Caco-2 (cell line): ENCODE measurements at regions not wholly inside any gene's neighbourhood (a gene's known extent, or its start where the extent isn't known, plus 50 kb on each side); places are given as distances from the start of the nearest gene placed in this dataset.

ENCODE experiments used
- BruUV-seq: library from RNA; stranded (reverse); fragments of 400-500 nt; replicated peaks from 2 replicates; lab custom pipeline; 2021; lab: Mats Ljungman, UMichigan
- CTCF ChIA-PET: fragments of 300-600 bp; sonication (Branson Sonifier 250); formaldehyde crosslinking; loops from one replicate; lab custom pipeline; 2022; ENCODE audit warnings: antibody characterized with exemption; lab: Charles Lee
- POLR2A ChIA-PET: fragments of 300-600 bp; sonication (Branson Sonifier 250); formaldehyde crosslinking; loops from one replicate; lab custom pipeline; 2022; ENCODE audit warnings: antibody characterized with exemption; lab: Charles Lee
- DNase-seq, 2 experiments: peaks; one replicate each; pipeline versions ENCODE4 v3.0.0 to v3.0.0-alpha.2; 2020 to 2022
- H3K27me3 ChIP-seq: replicated peaks from 2 replicates; pipeline ENCODE4 v1.6.0; 2011; ENCODE audit warnings: low read length; ENCODE audit not compliant: control insufficient read depth, insufficient read depth
- H3K36me3 ChIP-seq: 2 replicates; pipeline ENCODE4 v1.5.1; 2011; ENCODE audit warnings: low read length; ENCODE audit not compliant: control insufficient read depth, insufficient read depth
- H3K4me1 ChIP-seq: fragments of 250-450 bp; sonication (Bioruptor Pico); 2 replicates; pipeline ENCODE4 v1.5.1; 2020; ENCODE audit warnings: mild to moderate bottlenecking
- H3K4me3 ChIP-seq: 2 replicates; pipeline ENCODE4 v1.5.1; 2011; ENCODE audit warnings: low read depth, mild to moderate bottlenecking, control low read depth, low read length
- H3K9me3 ChIP-seq: fragments of 250-450 bp; sonication (Bioruptor Pico); 2 replicates; pipeline ENCODE4 v1.5.1; 2020; ENCODE audit warnings: mild to moderate bottlenecking, moderate library complexity
- H3K27ac Mint-ChIP-seq: one replicate; pipeline ENCODE4 v1.8.0; 2022; ENCODE audit warnings: mixed read lengths; ENCODE audit not compliant: unreplicated experiment
- H3K27me3 Mint-ChIP-seq: one replicate; pipeline ENCODE4 v1.8.0; 2022; ENCODE audit warnings: mixed read lengths; ENCODE audit not compliant: insufficient read depth, unreplicated experiment
- H3K36me3 Mint-ChIP-seq: one replicate; pipeline ENCODE4 v1.8.0; 2022; ENCODE audit warnings: mild to moderate bottlenecking, mixed read lengths; ENCODE audit not compliant: insufficient read depth, unreplicated experiment
- H3K4me1 Mint-ChIP-seq: one replicate; pipeline ENCODE4 v1.8.0; 2022; ENCODE audit warnings: low read depth, mixed read lengths; ENCODE audit not compliant: unreplicated experiment
- H3K4me3 Mint-ChIP-seq: one replicate; pipeline ENCODE4 v1.8.0; 2022; ENCODE audit warnings: mild to moderate bottlenecking, moderate library complexity, mixed read lengths; ENCODE audit not compliant: unreplicated experiment
- H3K9me3 Mint-ChIP-seq: one replicate; pipeline ENCODE4 v1.8.0; 2022; ENCODE audit warnings: mixed read lengths; ENCODE audit not compliant: unreplicated experiment
- intact Hi-C: fragments of 100-400 bp; cut with micrococcal nuclease; formaldehyde crosslinking; loops from one replicate; pipeline ENCODE4 v1.10.0; 2022; ENCODE audit not compliant: unreplicated experiment
- TF ChIP-seq, protein P1 (sequence below), 2 experiments: fragments of 200-600 bp in 1 of 2; IDR thresholded peaks; 1 replicate in 1 of 2; 2 replicates in 1 of 2; pipeline versions ENCODE4 v1.5.1 to v1.8.0; 2011 to 2022; ENCODE audit warnings: antibody characterized with exemption in 1 of 2, control low read depth in 1 of 2, inconsistent platforms in 1 of 2, low read depth in 1 of 2, low read length in 1 of 2, mild to moderate bottlenecking in 1 of 2, moderate library complexity in 1 of 2; ENCODE audit not compliant: insufficient read depth in 1 of 2, severe bottlenecking in 1 of 2, unreplicated experiment in 1 of 2

- Mint-ChIP-seq H3K27me3 (peaks cover 12% of the 10 kb centered on the region), H3K36me3 (no peaks in the 10 kb centered on the region), H3K9me3 (no peaks in the 10 kb centered on the region), H3K4me3 (no peak overlapping the region), H3K4me1 (no peaks in the 10 kb centered on the region), H3K27ac (no peak overlapping the region)
- DNase-seq = no peak
- POLR2A ChIA-PET = no interaction called here
- Histone ChIP-seq H3K9me3 (no peaks in the 10 kb centered on the region), H3K4me3 (no peak overlapping the region), H3K27me3 (no peaks in the 10 kb centered on the region; the same call in 1 of the 2 replicates), H3K36me3 (no peaks in the 10 kb centered on the region), H3K4me1 (no peaks in the 10 kb centered on the region)
- CTCF ChIA-PET = no interaction called here
- TF ChIP-seq, protein P1, sequence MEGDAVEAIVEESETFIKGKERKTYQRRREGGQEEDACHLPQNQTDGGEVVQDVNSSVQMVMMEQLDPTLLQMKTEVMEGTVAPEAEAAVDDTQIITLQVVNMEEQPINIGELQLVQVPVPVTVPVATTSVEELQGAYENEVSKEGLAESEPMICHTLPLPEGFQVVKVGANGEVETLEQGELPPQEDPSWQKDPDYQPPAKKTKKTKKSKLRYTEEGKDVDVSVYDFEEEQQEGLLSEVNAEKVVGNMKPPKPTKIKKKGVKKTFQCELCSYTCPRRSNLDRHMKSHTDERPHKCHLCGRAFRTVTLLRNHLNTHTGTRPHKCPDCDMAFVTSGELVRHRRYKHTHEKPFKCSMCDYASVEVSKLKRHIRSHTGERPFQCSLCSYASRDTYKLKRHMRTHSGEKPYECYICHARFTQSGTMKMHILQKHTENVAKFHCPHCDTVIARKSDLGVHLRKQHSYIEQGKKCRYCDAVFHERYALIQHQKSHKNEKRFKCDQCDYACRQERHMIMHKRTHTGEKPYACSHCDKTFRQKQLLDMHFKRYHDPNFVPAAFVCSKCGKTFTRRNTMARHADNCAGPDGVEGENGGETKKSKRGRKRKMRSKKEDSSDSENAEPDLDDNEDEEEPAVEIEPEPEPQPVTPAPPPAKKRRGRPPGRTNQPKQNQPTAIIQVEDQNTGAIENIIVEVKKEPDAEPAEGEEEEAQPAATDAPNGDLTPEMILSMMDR (IDR thresholded peaks at IDR 0.05; ENCODE audit: insufficient read depth in 1 of 2, low read depth in 1 of 2, low read length in 1 of 2, severe bottlenecking in 1 of 2, unreplicated experiment in 1 of 2) = no peak
- intact Hi-C loops = no loop called here
- BruUV-seq = no TSS peak
Observed at GRCh38 chr12:107618106-107618505, 67.5 kb upstream of the PWP1 start.

DNA sequence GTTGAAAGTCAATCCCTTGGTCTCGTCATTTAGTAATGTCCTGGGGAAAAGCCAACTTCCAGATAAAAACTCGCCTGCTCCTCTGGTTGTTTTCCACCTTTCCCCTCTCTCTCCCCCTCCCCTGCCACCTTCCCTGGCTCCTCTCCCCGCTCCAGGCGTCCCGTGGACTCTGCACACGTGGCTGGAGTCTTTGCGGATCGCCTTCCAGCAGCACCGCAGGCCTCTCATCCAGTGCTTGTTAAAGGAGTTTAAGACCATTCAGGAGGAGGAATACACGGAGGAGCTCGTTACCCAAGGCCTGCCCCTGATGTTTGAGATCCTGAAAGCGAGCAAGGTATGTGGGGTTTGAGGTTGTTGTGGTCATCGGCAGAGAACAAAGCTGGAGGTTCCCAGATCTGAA lies 65.8 kb upstream of the PWP1 start:
- Histone ChIP-seq H3K4me3 (no peak overlapping the region), H3K9me3 (no peaks in the 10 kb centered on the region), H3K36me3 (no peaks in the 10 kb centered on the region), H3K4me1 (no peaks in the 10 kb centered on the region), H3K27me3 (no peaks in the 10 kb centered on the region)
- Mint-ChIP-seq H3K4me3 (no peak overlapping the region), H3K36me3 (no peaks in the 10 kb centered on the region), H3K27me3 (peaks cover 10% of the 10 kb centered on the region), H3K4me1 (no peaks in the 10 kb centered on the region), H3K9me3 (no peaks in the 10 kb centered on the region), H3K27ac (no peak overlapping the region)
- intact Hi-C loops = no loop called here
- BruUV-seq = no TSS peak
- TF ChIP-seq, protein P1 (IDR thresholded peaks at IDR 0.05; ENCODE audit: insufficient read depth in 1 of 2, low read depth in 1 of 2, low read length in 1 of 2, severe bottlenecking in 1 of 2, unreplicated experiment in 1 of 2) = no peak
- CTCF ChIA-PET = no interaction called here
- POLR2A ChIA-PET = no interaction called here
- DNase-seq = no peak

GRCh38 chr12:107622001-107622400 lies 63.6 kb upstream of the PWP1 start:
- no peaks in the 10 kb centered on the region for H3K36me3 Mint-ChIP-seq
- no peak overlapping the region for H3K4me3 ChIP-seq
- intact Hi-C loops = no loop called here
- no peaks in the 10 kb centered on the region for H3K9me3 ChIP-seq
- ChIA-PET CTCF (no interaction called here), POLR2A (no interaction called here)
- BruUV-seq = no TSS peak
- H3K27ac Mint-ChIP-seq = no peak overlapping the region
- H3K4me1 Mint-ChIP-seq = peaks cover 7% of the 10 kb centered on the region
- H3K4me1 ChIP-seq = no peaks in the 10 kb centered on the region
- no peak for DNase-seq
- H3K36me3 ChIP-seq = no peaks in the 10 kb centered on the region
- TF ChIP-seq, protein P1 (IDR thresholded peaks at IDR 0.05; ENCODE audit: insufficient read depth in 1 of 2, low read depth in 1 of 2, low read length in 1 of 2, severe bottlenecking in 1 of 2, unreplicated experiment in 1 of 2) = peak; percentile 11 to 48
- no peak overlapping the region for H3K4me3 Mint-ChIP-seq
- no peaks in the 10 kb centered on the region for H3K27me3 ChIP-seq
- peaks cover 7% of the 10 kb centered on the region for H3K27me3 Mint-ChIP-seq
- no peaks in the 10 kb centered on the region for H3K9me3 Mint-ChIP-seq
